H1 (cell line): ENCODE measurements at regions not wholly inside any gene's neighbourhood (a gene's known extent, or its start where the extent isn't known, plus 50 kb on each side); places are given as distances from the start of the nearest gene placed in this dataset.

Source experiments
- CTCF ChIA-PET: fragments of 300-600 bp; sonication (Branson Sonifier 250); formaldehyde crosslinking; loops from one replicate; lab custom pipeline; 2021; ENCODE audit not compliant: partially characterized antibody; lab: Charles Lee
- POLR2A ChIA-PET: fragments of 300-600 bp; sonication (Branson Sonifier 250); formaldehyde crosslinking; loops from one replicate; lab custom pipeline; 2021; ENCODE audit warnings: inconsistent platforms; ENCODE audit not compliant: partially characterized antibody; lab: Charles Lee
- DNase-seq, 2 experiments: peaks; one replicate each; pipeline versions ENCODE4 v3.0.0 to v3.0.0-alpha.2; 2010 to 2022; ENCODE audit warnings: low spot score in 2 of 2, low read depth in 1 of 2, mixed read lengths in 1 of 2
- FAIRE-seq: peaks from 2 replicates; lab custom pipeline; 2011; peaks lifted over from hg19 to GRCh38; lab: Jason Lieb, UNC
- H2AFZ ChIP-seq: 2 replicates; pipeline ENCODE4 v1.8.1; 2012; ENCODE audit warnings: low read length, inconsistent platforms
- H2AK5ac ChIP-seq: 2 replicates; pipeline ENCODE4 v1.6.1; 2013; ENCODE audit warnings: low read depth, low read length
- H2BK120ac ChIP-seq: replicated peaks from 2 replicates; pipeline ENCODE3; 2013; ENCODE audit warnings: low read depth, low read length, inconsistent platforms
- H2BK12ac ChIP-seq: 2 replicates; pipeline ENCODE4 v1.6.1; 2013; ENCODE audit warnings: low read depth, low read length
- H2BK15ac ChIP-seq: 2 replicates; pipeline ENCODE4 v1.6.1; 2013; ENCODE audit warnings: low read length
- H2BK20ac ChIP-seq: 2 replicates; pipeline ENCODE4 v1.6.1; 2013; ENCODE audit warnings: low read length
- H2BK5ac ChIP-seq: 2 replicates; pipeline ENCODE4 v1.6.1; 2013; ENCODE audit warnings: low read depth, low read length
- H3K14ac ChIP-seq: 2 replicates; pipeline ENCODE4 v1.6.1; 2013; ENCODE audit warnings: inconsistent platforms; ENCODE audit not compliant: insufficient read length
- H3K18ac ChIP-seq: 2 replicates; pipeline ENCODE4 v1.6.1; 2013; ENCODE audit warnings: low read length; ENCODE audit errors: extremely low read depth
- H3K23ac ChIP-seq: 2 replicates; pipeline ENCODE4 v1.6.1; 2013; ENCODE audit warnings: inconsistent platforms; ENCODE audit not compliant: insufficient read length
- H3K23me2 ChIP-seq: 2 replicates; pipeline ENCODE4 v1.6.1; 2013; ENCODE audit warnings: low read depth, low read length
- H3K27ac ChIP-seq: 2 replicates; pipeline ENCODE4 v1.6.1; 2011; ENCODE audit warnings: low read depth, low read length, inconsistent platforms
- H3K27me3 ChIP-seq, 4 experiments: replicated peaks in 1 of 4; 1 replicate in 1 of 4; 2 replicates in 3 of 4; pipeline versions ENCODE4 v1.6.1 to v1.8.1; 2011 to 2013; ENCODE audit warnings: low read length in 3 of 4, mild to moderate bottlenecking in 3 of 4, inconsistent platforms in 2 of 4, mixed read lengths in 2 of 4, moderate library complexity in 1 of 4; ENCODE audit not compliant: control insufficient read depth in 3 of 4, insufficient read depth in 3 of 4; ENCODE audit errors: extremely low read depth in 1 of 4
- H3K36me3 ChIP-seq, 4 experiments: 2 replicates each; pipeline versions ENCODE4 v1.6.1 to v1.8.1; 2011 to 2013; ENCODE audit warnings: mild to moderate bottlenecking in 4 of 4, low read length in 3 of 4, moderate library complexity in 2 of 4, control low read depth in 1 of 4, inconsistent platforms in 1 of 4; ENCODE audit not compliant: insufficient read depth in 4 of 4, control insufficient read depth in 2 of 4
- H3K4ac ChIP-seq: replicated peaks from 2 replicates; pipeline ENCODE3; 2013; ENCODE audit warnings: low read length, low read depth, mixed read lengths, inconsistent platforms; ENCODE audit not compliant: insufficient read length
- H3K4me1 ChIP-seq, 4 experiments: replicated peaks in 1 of 4; 1 replicate in 1 of 4; 2 replicates in 3 of 4; pipeline versions ENCODE4 v1.6.1 to v1.8.1; 2011 to 2013; ENCODE audit warnings: low read length in 3 of 4, inconsistent platforms in 2 of 4, mixed read lengths in 1 of 4; ENCODE audit not compliant: insufficient read depth in 4 of 4, control insufficient read depth in 3 of 4
- H3K4me2 ChIP-seq, 2 experiments: 2 replicates each; pipeline versions ENCODE4 v1.6.1 to v1.8.1; 2011 to 2013; ENCODE audit warnings: low read depth in 2 of 2, low read length in 2 of 2, control low read depth in 1 of 2, inconsistent platforms in 1 of 2, mild to moderate bottlenecking in 1 of 2; ENCODE audit not compliant: insufficient read depth in 1 of 2
- H3K4me3 ChIP-seq, 4 experiments: fragments of 200-600, 300-600 bp in 1 of 4; sonication (generic), shearing (Covaris generic), sonication (Bioruptor Twin) in 1 of 4; 2 replicates each; pipeline versions ENCODE4 v1.5.1 to v1.8.1; 2011 to 2016; ENCODE audit warnings: low read length in 4 of 4, low read depth in 3 of 4, control low read depth in 2 of 4, inconsistent platforms in 2 of 4, mild to moderate bottlenecking in 2 of 4, mixed read lengths in 1 of 4, moderate library complexity in 1 of 4; ENCODE audit not compliant: insufficient read depth in 2 of 4; ENCODE audit errors: extremely low read depth in 1 of 4
- H3K56ac ChIP-seq: replicated peaks from 2 replicates; pipeline ENCODE3; 2013; ENCODE audit warnings: low read depth, mild to moderate bottlenecking, mixed read lengths, low read length, inconsistent platforms; ENCODE audit not compliant: insufficient read length
- H3K79me1 ChIP-seq: 2 replicates; pipeline ENCODE4 v1.6.1; 2013; ENCODE audit warnings: low read depth, low read length, control low read depth
- H3K79me2 ChIP-seq, 2 experiments: 2 replicates each; pipeline versions ENCODE4 v1.6.1 to v1.8.1; 2012 to 2013; ENCODE audit warnings: low read length in 2 of 2, mild to moderate bottlenecking in 2 of 2, inconsistent platforms in 1 of 2; ENCODE audit not compliant: insufficient read depth in 2 of 2, control insufficient read depth in 1 of 2
- H3K9ac ChIP-seq, 4 experiments: replicated peaks in 1 of 4; 1 replicate in 1 of 4; 2 replicates in 3 of 4; pipeline versions ENCODE4 v1.6.1 to v1.8.1; 2011 to 2013; ENCODE audit warnings: low read depth in 3 of 4, low read length in 3 of 4, control low read depth in 2 of 4, mild to moderate bottlenecking in 2 of 4, moderate library complexity in 2 of 4, inconsistent platforms in 1 of 4; ENCODE audit errors: extremely low read depth in 1 of 4
- H3K9me3 ChIP-seq, 2 experiments: 2 replicates each; pipeline versions ENCODE4 v1.6.1 to v1.8.1; 2012 to 2013; ENCODE audit warnings: mild to moderate bottlenecking in 2 of 2, moderate library complexity in 2 of 2, control low read depth in 1 of 2, inconsistent platforms in 1 of 2, low read depth in 1 of 2, low read length in 1 of 2, mixed read lengths in 1 of 2; ENCODE audit not compliant: insufficient read depth in 2 of 2
- H4K20me1 ChIP-seq, 2 experiments: replicated peaks in 1 of 2; 2 replicates each; pipeline versions ENCODE3 to v1.8.1; 2011 to 2013; ENCODE audit warnings: inconsistent platforms in 2 of 2, low read length in 2 of 2, mild to moderate bottlenecking in 1 of 2; ENCODE audit not compliant: insufficient read depth in 2 of 2, control insufficient read depth in 1 of 2
- H4K5ac ChIP-seq: 2 replicates; pipeline ENCODE4 v1.6.1; 2013; ENCODE audit warnings: low read length, low read depth, mixed read lengths, inconsistent platforms; ENCODE audit not compliant: insufficient read length
- H4K8ac ChIP-seq: 2 replicates; pipeline ENCODE4 v1.8.0; 2013; ENCODE audit warnings: mild to moderate bottlenecking, moderate library complexity, low read length, inconsistent platforms; ENCODE audit not compliant: insufficient read depth; ENCODE audit errors: extremely low read depth
- H4K91ac ChIP-seq: replicated peaks from 2 replicates; pipeline ENCODE3; 2013; ENCODE audit warnings: low read length, mixed read lengths, inconsistent platforms; ENCODE audit not compliant: insufficient read length
- CBX5 ChIP-seq: fragments of 300-800, 300-1000 bp; sonication (generic); IDR thresholded peaks from 2 replicates; pipeline ENCODE4 v1.7.1; 2016; ENCODE audit warnings: antibody characterized with exemption, low read length, low read depth
- RFX5 ChIP-seq: IDR thresholded peaks from 2 replicates; pipeline ENCODE4 v1.6.1; 2011; ENCODE audit warnings: low read depth, low read length, improper control_type of control experiment, borderline replicate concordance
- TAF7 ChIP-seq: optimal IDR thresholded peaks from 2 replicates; pipeline ENCODE3; 2011; ENCODE audit warnings: low read depth, mild to moderate bottlenecking, inconsistent platforms, low read length, moderate library complexity, borderline replicate concordance
- WGBS, 2 experiments: shearing (Covaris generic) in 1 of 2; methylation state at CpG; one replicate each; pipeline versions ENCODE4 v1.1.6 to v1.1.7; 2013 to 2015; ENCODE audit warnings: low lambda C conversion rate in 2 of 2, mixed read lengths in 2 of 2, inconsistent platforms in 1 of 2, low coverage in 1 of 2, missing lambda C conversion rate in 1 of 2; ENCODE audit not compliant: insufficient replicate concordance in 2 of 2, insufficient coverage in 1 of 2, insufficient read length in 1 of 2; ENCODE audit errors: extremely low coverage in 1 of 2, missing lambda C conversion rate in 1 of 2; 5-methylcytosine and 5-hydroxymethylcytosine counted together

GRCh38 chr2:216959433-216959832 is 99.6 kb upstream of the TNP1 start:
- Histone ChIP-seq H3K79me1 (no peaks in the 10 kb centered on the region), H3K27me3 (no peaks in the 10 kb centered on the region), H3K79me2 (no peaks in the 10 kb centered on the region), H2AK5ac (no peak overlapping the region), H4K91ac (no peak overlapping the region), H3K14ac (no peak overlapping the region), H3K9me3 (no peaks in the 10 kb centered on the region), H3K56ac (no peak overlapping the region), H3K9ac (no peak overlapping the region), H4K5ac (no peak overlapping the region), H4K20me1 (no peaks in the 10 kb centered on the region), H3K18ac (no peak overlapping the region), H2BK5ac (no peak overlapping the region), H3K4me2 (no peak overlapping the region), H3K4ac (no peak overlapping the region), H2BK15ac (no peak overlapping the region), H3K23me2 (no peaks in the 10 kb centered on the region), H3K4me3 (no peak overlapping the region), H3K4me1 (no peaks in the 10 kb centered on the region), H2BK20ac (no peak overlapping the region), H3K23ac (no peak overlapping the region), H3K27ac (no peak overlapping the region), H3K36me3 (no peaks in the 10 kb centered on the region), H2BK12ac (no peak overlapping the region), H2BK120ac (no peak overlapping the region), H2AFZ (no peak overlapping the region), H4K8ac (no peak overlapping the region)
- TF ChIP-seq CBX5 (no peak), TAF7 (no peak), RFX5 (no peak)
- POLR2A ChIA-PET, result no interaction called here
- FAIRE-seq (no peak), DNase-seq (no peak)
- CTCF ChIA-PET, result interaction anchor here (0.6 to 2.0 kb wide), 4 partner anchors 27 to 1656 kb away, joined by 3 to 6 read pairs (median 4); no protein-coding TSS in a partner anchor
- 74% methylated on average over 3 of the region's 3 CpGs; no CpG with 5 or more reads in 1 of the 2 experiments for whole genome bisulfite sequencing, 2 experiments
